ENCODE measurements at regions not wholly inside any gene's neighbourhood (a gene's known extent, or its start where the extent isn't known, plus 50 kb on each side); places are given as distances from the start of the nearest gene placed in this dataset.

- Mint-ChIP-seq H3K36me3 (ENCODE audit: low read depth) (no peaks in the 10 kb centered on the region), H3K4me1 (no peaks in the 10 kb centered on the region), H3K27ac (no peak overlapping the region), H3K9me3 (peaks cover 4% of the 10 kb centered on the region), H3K27me3 (ENCODE audit: insufficient read depth) (no peaks in the 10 kb centered on the region), H3K4me3 (no peak overlapping the region)
- Histone ChIP-seq H3K27ac (ENCODE audit: low read depth, low read length) (no peak overlapping the region), H3K9me3 (ENCODE audit: control insufficient read depth, low read length) (peaks cover 7% of the 10 kb centered on the region), H3K36me3 (ENCODE audit: control insufficient read depth, insufficient read depth, low read length) (no peaks in the 10 kb centered on the region), H3K4me3 (ENCODE audit: low read length) (no peak overlapping the region), H3K4me1 (ENCODE audit: control insufficient read depth, insufficient read depth, low read length) (no peaks in the 10 kb centered on the region), H3K9ac (ENCODE audit: extremely low read depth, low read length, poor library complexity, severe bottlenecking) (no peak overlapping the region), H3K27me3 (ENCODE audit: control insufficient read depth, insufficient read depth, low read length, poor library complexity, severe bottlenecking) (no peaks in the 10 kb centered on the region)
- 70 to 93% methylated on average over 3 to 6 of the region's 6 CpGs for WGBS, 2 experiments (ENCODE audit: insufficient coverage in 1 of 2, insufficient read length in 1 of 2)
- DNase-seq, result no peak
- TF ChIP-seq, protein P1, sequence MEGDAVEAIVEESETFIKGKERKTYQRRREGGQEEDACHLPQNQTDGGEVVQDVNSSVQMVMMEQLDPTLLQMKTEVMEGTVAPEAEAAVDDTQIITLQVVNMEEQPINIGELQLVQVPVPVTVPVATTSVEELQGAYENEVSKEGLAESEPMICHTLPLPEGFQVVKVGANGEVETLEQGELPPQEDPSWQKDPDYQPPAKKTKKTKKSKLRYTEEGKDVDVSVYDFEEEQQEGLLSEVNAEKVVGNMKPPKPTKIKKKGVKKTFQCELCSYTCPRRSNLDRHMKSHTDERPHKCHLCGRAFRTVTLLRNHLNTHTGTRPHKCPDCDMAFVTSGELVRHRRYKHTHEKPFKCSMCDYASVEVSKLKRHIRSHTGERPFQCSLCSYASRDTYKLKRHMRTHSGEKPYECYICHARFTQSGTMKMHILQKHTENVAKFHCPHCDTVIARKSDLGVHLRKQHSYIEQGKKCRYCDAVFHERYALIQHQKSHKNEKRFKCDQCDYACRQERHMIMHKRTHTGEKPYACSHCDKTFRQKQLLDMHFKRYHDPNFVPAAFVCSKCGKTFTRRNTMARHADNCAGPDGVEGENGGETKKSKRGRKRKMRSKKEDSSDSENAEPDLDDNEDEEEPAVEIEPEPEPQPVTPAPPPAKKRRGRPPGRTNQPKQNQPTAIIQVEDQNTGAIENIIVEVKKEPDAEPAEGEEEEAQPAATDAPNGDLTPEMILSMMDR (conservative IDR thresholded peaks at IDR 0.05), result no peak
Observed at GRCh38 chr13:108377646-108378206, 108.2 kb downstream of the TNFSF13B start.

DNA sequence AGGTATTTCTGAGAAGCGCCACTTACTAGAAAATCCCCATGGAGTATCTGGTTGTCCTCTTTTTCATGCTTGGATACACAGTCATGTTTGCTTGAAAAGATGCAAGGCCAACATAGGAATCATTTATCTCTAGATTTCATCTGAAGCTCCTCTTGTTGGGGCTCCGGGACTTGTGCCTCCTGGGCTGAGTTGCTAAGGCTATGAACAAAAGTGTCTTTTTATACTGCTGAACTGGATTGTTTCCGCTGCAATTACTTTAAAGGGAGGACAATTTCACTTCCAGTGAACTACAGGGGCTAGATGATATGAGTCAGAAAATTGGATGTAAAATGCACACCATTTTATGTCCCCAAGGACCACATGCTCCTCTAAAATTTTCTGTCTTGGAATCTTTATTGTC is 114.1 kb downstream of the TNFSF13B start:
- no peaks in the 10 kb centered on the region for H3K4me1 Mint-ChIP-seq
- peaks cover 4% of the 10 kb centered on the region for H3K9me3 Mint-ChIP-seq
- DNase-seq, result no peak
- H3K36me3 ChIP-seq (ENCODE audit: control insufficient read depth, insufficient read depth, low read length), result no peaks in the 10 kb centered on the region
- H3K4me1 ChIP-seq (ENCODE audit: control insufficient read depth, insufficient read depth, low read length), result no peaks in the 10 kb centered on the region
- no peak overlapping the region for H3K27ac ChIP-seq (ENCODE audit: low read depth, low read length)
- H3K36me3 Mint-ChIP-seq (ENCODE audit: low read depth), result no peaks in the 10 kb centered on the region
- H3K27me3 Mint-ChIP-seq (ENCODE audit: insufficient read depth), result no peaks in the 10 kb centered on the region
- H3K9ac ChIP-seq (ENCODE audit: extremely low read depth, low read length, poor library complexity, severe bottlenecking), result no peak overlapping the region
- 93 to 98% methylated on average over 2 to 3 of the region's 3 CpGs for WGBS, 2 experiments (ENCODE audit: insufficient coverage in 1 of 2, insufficient read length in 1 of 2)
- no peaks in the 10 kb centered on the region for H3K27me3 ChIP-seq (ENCODE audit: control insufficient read depth, insufficient read depth, low read length, poor library complexity, severe bottlenecking)
- H3K27ac Mint-ChIP-seq, result no peak overlapping the region
- no peak overlapping the region for H3K4me3 ChIP-seq (ENCODE audit: low read length)
- TF ChIP-seq, protein P1 (conservative IDR thresholded peaks at IDR 0.05), result no peak
- no peaks in the 10 kb centered on the region for H3K9me3 ChIP-seq (ENCODE audit: control insufficient read depth, low read length)
- H3K4me3 Mint-ChIP-seq, result no peak overlapping the region

GRCh38 chr13:108387156-108387555 is 117.6 kb downstream of the TNFSF13B start:
- 85 to 89% methylated on average over 3 of the region's 3 CpGs for WGBS, 2 experiments (ENCODE audit: insufficient coverage in 1 of 2, insufficient read length in 1 of 2)
- no peak for DNase-seq
- Histone ChIP-seq H3K27ac (ENCODE audit: low read depth, low read length) (no peak overlapping the region), H3K27me3 (ENCODE audit: control insufficient read depth, insufficient read depth, low read length, poor library complexity, severe bottlenecking) (no peaks in the 10 kb centered on the region), H3K36me3 (ENCODE audit: control insufficient read depth, insufficient read depth, low read length) (no peaks in the 10 kb centered on the region), H3K9ac (ENCODE audit: extremely low read depth, low read length, poor library complexity, severe bottlenecking) (no peak overlapping the region), H3K9me3 (ENCODE audit: control insufficient read depth, low read length) (no peaks in the 10 kb centered on the region), H3K4me3 (ENCODE audit: low read length) (no peak overlapping the region), H3K4me1 (ENCODE audit: control insufficient read depth, insufficient read depth, low read length) (no peaks in the 10 kb centered on the region)
- Mint-ChIP-seq H3K9me3 (no peaks in the 10 kb centered on the region), H3K27me3 (ENCODE audit: insufficient read depth) (no peaks in the 10 kb centered on the region), H3K4me3 (no peak overlapping the region), H3K4me1 (no peaks in the 10 kb centered on the region), H3K27ac (no peak overlapping the region), H3K36me3 (ENCODE audit: low read depth) (no peaks in the 10 kb centered on the region)
- TF ChIP-seq, protein P1 (conservative IDR thresholded peaks at IDR 0.05), result no peak

All from endodermal cell (in vitro differentiated cells).